ENCODE measurements at regions not wholly inside any gene's neighbourhood (a gene's known extent, or its start where the extent isn't known, plus 50 kb on each side); places are given as distances from the start of the nearest gene placed in this dataset.

DNA sequence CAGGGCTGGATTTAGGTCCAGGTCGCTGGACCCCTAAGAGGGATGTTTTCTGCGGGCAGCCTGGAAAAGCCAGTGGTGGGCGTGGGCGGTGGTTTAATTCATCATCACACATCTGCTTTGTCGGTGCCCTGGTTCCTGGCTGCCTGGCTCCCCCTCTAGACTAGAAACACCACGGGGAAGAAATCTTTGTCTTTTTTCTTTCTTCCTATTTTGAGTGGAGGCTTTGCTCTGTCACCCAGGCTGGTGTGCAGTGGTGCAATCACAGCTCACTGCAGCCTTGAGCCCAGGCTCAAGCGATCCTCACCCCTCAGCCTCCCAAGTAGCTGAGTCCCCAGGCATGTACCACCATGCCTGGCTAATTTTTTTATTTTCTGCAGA, 86.6 kb upstream of the LINC01488 start:
- Histone ChIP-seq H3K23me2 (ENCODE audit: insufficient read length, low read depth, low read length, poor library complexity, severe bottlenecking) (no peaks in the 10 kb centered on the region), H3K23ac (ENCODE audit: insufficient read length, low read depth, low read length) (no peak overlapping the region), H4K20me1 (ENCODE audit: control insufficient read depth, insufficient read depth, insufficient read length) (no peaks in the 10 kb centered on the region), H2BK15ac (ENCODE audit: low read depth, low read length) (no peak overlapping the region), H3K79me2 (ENCODE audit: insufficient read depth, low read length) (no peaks in the 10 kb centered on the region), H2BK120ac (ENCODE audit: low read depth, low read length, poor library complexity, severe bottlenecking) (no peak overlapping the region), H2AK5ac (ENCODE audit: insufficient read length, low read length) (no peak overlapping the region), H2AFZ (ENCODE audit: low read length) (no peak overlapping the region), H2BK5ac (ENCODE audit: insufficient read length, low read length) (no peak overlapping the region), H3K9me3 (ENCODE audit: control insufficient read depth, low read depth, low read length) (peaks cover 5% of the 10 kb centered on the region), H3K4ac (ENCODE audit: low read depth, low read length) (no peak overlapping the region), H3K4me2 (ENCODE audit: insufficient read depth, insufficient read length, low read length) (no peak overlapping the region), H2BK20ac (ENCODE audit: low read depth, low read length, poor library complexity, severe bottlenecking) (no peak overlapping the region), H3K4me1 (ENCODE audit: insufficient read depth, low read length) (no peaks in the 10 kb centered on the region), H3K14ac (ENCODE audit: insufficient read depth, low read length) (no peak overlapping the region), H3K79me1 (ENCODE audit: insufficient read depth, low read depth, low read length, poor library complexity, severe bottlenecking) (no peaks in the 10 kb centered on the region), H3K56ac (ENCODE audit: insufficient read length, low read depth, low read length) (no peak overlapping the region), H3K27me3 (ENCODE audit: insufficient read depth, low read length) (no peaks in the 10 kb centered on the region), H4K5ac (ENCODE audit: insufficient read length, low read depth, low read length) (no peak overlapping the region), H3K27ac (ENCODE audit: insufficient read length, low read depth, low read length) (no peak overlapping the region), H3T11ph (ENCODE audit: low read length) (no peak overlapping the region), H4K8ac (replicated peaks; ENCODE audit: insufficient read length, low read depth, low read length) (no peak overlapping the region), H2BK12ac (ENCODE audit: insufficient read length, low read depth, low read length) (no peak overlapping the region), H3K18ac (ENCODE audit: insufficient read length, low read depth, low read length) (no peak overlapping the region), H3K9ac (ENCODE audit: extremely low read depth, insufficient read length, low read length) (no peak overlapping the region), H4K91ac (ENCODE audit: insufficient read length, low read depth, low read length) (no peak overlapping the region)
- TF ChIP-seq CTCF (conservative IDR thresholded peaks at IDR 0.05): no peak
- Mint-ChIP-seq H3K4me3 (no peak overlapping the region), H3K4me1 (peaks cover 2 to 8% of the 10 kb centered on the region in 2 experiments; a peak in 3 of 4 replicates), H3K9me3 (peaks cover 21 to 22% of the 10 kb centered on the region in 2 experiments), H3K27ac (no peak overlapping the region), H3K27me3 (ENCODE audit: low read depth) (peaks cover 4% of the 10 kb centered on the region), H3K36me3 (ENCODE audit: insufficient read depth in 1 of 3, low read depth in 3 of 3) (peaks cover 2 to 15% (median 7%) of the 10 kb centered on the region in 3 experiments; a peak in 6 of 7 replicates)
- no peak for DNase-seq
- WGBS (ENCODE audit: extremely low coverage, insufficient read length, low lambda C conversion rate): no CpG with 5 or more reads among the region's 7 CpGs

Data from H9 (cell line).